B cell (primary cell): ENCODE measurements at regions not wholly inside any gene's neighbourhood (a gene's known extent, or its start where the extent isn't known, plus 50 kb on each side); places are given as distances from the start of the nearest gene placed in this dataset.

ENCODE experiments used
- ATAC-seq: fragments of 200-7000 bp; cut with Tn5 transposase; one replicate; pipeline ENCODE4 v1.10.0; 2021; ENCODE audit warnings: low read depth, mild to moderate bottlenecking, moderate number of reproducible peaks, moderate library complexity
- CTCF ChIA-PET: fragments of 350-600 bp; sonication (Branson Sonifier 250); formaldehyde crosslinking; loops from one replicate; lab custom pipeline; 2021; ENCODE audit warnings: antibody characterized with exemption, inconsistent platforms; lab: Charles Lee
- POLR2A ChIA-PET: fragments of 350-600 bp; sonication (Branson Sonifier 250); formaldehyde crosslinking; loops from one replicate; lab custom pipeline; 2021; ENCODE audit warnings: antibody characterized with exemption; lab: Charles Lee
- DNase-seq: peaks from one replicate; pipeline ENCODE4 v3.0.0; 2013
- H2AFZ ChIP-seq: 2 replicates; pipeline ENCODE4 v1.6.1; 2012; ENCODE audit warnings: mild to moderate bottlenecking, low read depth, low read length; ENCODE audit not compliant: insufficient read depth, poor library complexity, severe bottlenecking
- H3K27ac ChIP-seq, 2 donors: 1 replicate in 1 of 2; 2 replicates in 1 of 2; pipeline ENCODE4 v1.5.1; 2012 to 2013; ENCODE audit warnings: low read length in 2 of 2, mild to moderate bottlenecking in 2 of 2, moderate library complexity in 1 of 2
- H3K27me3 ChIP-seq, 4 experiments: fragments of 200-600 bp in 1 of 4; sonication (generic) in 1 of 4; replicated peaks in 1 of 4; 1 replicate in 2 of 4; 2 replicates in 2 of 4; pipeline versions ENCODE4 v1.6.1 to v1.7.0; 2013 to 2016; ENCODE audit warnings: low read length in 3 of 4, mild to moderate bottlenecking in 2 of 4, mixed read lengths in 1 of 4, moderate library complexity in 1 of 4; ENCODE audit not compliant: insufficient read depth in 4 of 4, control insufficient read depth in 3 of 4; ENCODE audit errors: control extremely low read depth in 1 of 4
- H3K36me3 ChIP-seq, 2 experiments: replicated peaks in 1 of 2; 1 replicate in 1 of 2; 2 replicates in 1 of 2; pipeline versions ENCODE4 v1.6.1 to v1.7.1; 2013; ENCODE audit warnings: low read length in 1 of 2; ENCODE audit not compliant: insufficient read depth in 2 of 2, control insufficient read depth in 1 of 2; ENCODE audit errors: control extremely low read depth in 1 of 2, extremely low read depth in 1 of 2
- H3K4me1 ChIP-seq, 2 donors: fragments of 200-600 bp in 1 of 2; sonication (generic) in 1 of 2; 1 replicate in 1 of 2; 2 replicates in 1 of 2; pipeline versions ENCODE4 v1.5.1 to v1.6.1; 2013 to 2017; ENCODE audit warnings: low read length in 2 of 2; ENCODE audit not compliant: control insufficient read depth in 2 of 2, insufficient read depth in 2 of 2
- H3K4me2 ChIP-seq: replicated peaks from 2 replicates; pipeline ENCODE3; 2012; ENCODE audit warnings: mild to moderate bottlenecking, low read depth, low read length; ENCODE audit not compliant: poor library complexity, severe bottlenecking
- H3K4me3 ChIP-seq, 5 experiments: fragments of 200-600 bp in 1 of 5; sonication (generic) in 1 of 5; 1 replicate in 3 of 5; 2 replicates in 2 of 5; pipeline versions ENCODE4 v1.5.1 to v1.7.0; 2011 to 2016; ENCODE audit warnings: low read length in 4 of 5, mild to moderate bottlenecking in 4 of 5, low read depth in 2 of 5, control low read depth in 1 of 5, moderate library complexity in 1 of 5; ENCODE audit not compliant: insufficient read depth in 1 of 5; ENCODE audit errors: control extremely low read depth in 1 of 5, extremely low read depth in 1 of 5
- H3K79me2 ChIP-seq: fragments of 200-600 bp; sonication (generic); one replicate; pipeline ENCODE4 v1.6.0; 2016; ENCODE audit warnings: low read length; ENCODE audit not compliant: control insufficient read depth, insufficient read depth
- H3K9ac ChIP-seq: fragments of 200-600 bp; sonication (generic); 2 replicates; pipeline ENCODE4 v1.6.1; 2017; ENCODE audit warnings: mild to moderate bottlenecking, low read length, moderate library complexity
- H3K9me3 ChIP-seq, 3 donors: one replicate each; pipeline versions ENCODE4 v1.6.1 to v1.7.1; 2013; ENCODE audit warnings: low read length in 2 of 3; ENCODE audit not compliant: control insufficient read depth in 2 of 3, insufficient read depth in 1 of 3; ENCODE audit errors: control extremely low read depth in 1 of 3
- H4K20me1 ChIP-seq: 2 replicates; pipeline ENCODE4 v1.6.0; 2012; ENCODE audit warnings: mild to moderate bottlenecking, low read length; ENCODE audit not compliant: insufficient read depth, control insufficient read depth, poor library complexity, severe bottlenecking
- H3K27ac Mint-ChIP-seq: one replicate; pipeline ENCODE4 v1.8.0; 2021; ENCODE audit warnings: mixed read lengths
- H3K27me3 Mint-ChIP-seq: one replicate; pipeline ENCODE4 v1.8.0; 2021; ENCODE audit warnings: mixed read lengths
- H3K4me1 Mint-ChIP-seq: one replicate; pipeline ENCODE4 v1.8.0; 2021; ENCODE audit warnings: mixed read lengths
- H3K4me3 Mint-ChIP-seq: one replicate; pipeline ENCODE4 v1.8.0; 2021; ENCODE audit warnings: mixed read lengths
- H3K9me3 Mint-ChIP-seq: one replicate; pipeline ENCODE4 v1.8.0; 2022; ENCODE audit warnings: mixed read lengths; ENCODE audit not compliant: insufficient read depth
- EZH2 ChIP-seq: IDR thresholded peaks from 2 replicates; pipeline ENCODE4 v1.6.1; 2012; ENCODE audit warnings: borderline replicate concordance, low read depth, mild to moderate bottlenecking, moderate library complexity, low read length; ENCODE audit not compliant: insufficient read depth, poor library complexity, severe bottlenecking
- WGBS: methylation state at CpG from one replicate; pipeline ENCODE4 v1.1.5; 2013; ENCODE audit warnings: missing lambda C conversion rate; ENCODE audit not compliant: insufficient coverage; 5-methylcytosine and 5-hydroxymethylcytosine counted together
- intact Hi-C: fragments of 100-400 bp; cut with micrococcal nuclease; formaldehyde crosslinking; loops from one replicate; pipeline ENCODE4 v1.10.0; 2022
- TF ChIP-seq, protein P1 (sequence below): fragments of 200-600 bp; IDR thresholded peaks from one replicate; pipeline ENCODE4 v1.8.0; 2022; ENCODE audit warnings: antibody characterized with exemption, mild to moderate bottlenecking

DNA sequence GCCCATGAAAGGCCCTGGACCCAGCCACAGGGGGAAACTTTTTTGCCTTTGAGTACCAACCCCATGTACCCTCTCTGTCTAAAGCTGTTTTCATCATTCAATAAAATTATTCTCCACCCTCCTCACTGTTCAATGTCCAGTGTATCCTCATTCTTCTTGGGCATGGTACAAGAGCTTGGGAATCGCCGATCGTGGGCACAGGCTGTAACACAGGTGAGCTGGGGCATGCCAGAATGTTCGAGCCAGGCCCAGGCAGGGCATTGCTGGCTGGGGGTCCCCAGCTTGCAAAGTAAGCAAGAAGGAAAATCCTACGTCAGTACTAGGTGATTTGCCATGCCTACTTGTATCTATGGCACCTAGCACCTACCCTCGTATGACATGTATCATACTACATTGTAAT, 162.1 kb upstream of the NOL4 start:
- H2AFZ ChIP-seq, result no peak overlapping the region
- intact Hi-C loops, result no loop called here
- DNase-seq, result no peak

DNA sequence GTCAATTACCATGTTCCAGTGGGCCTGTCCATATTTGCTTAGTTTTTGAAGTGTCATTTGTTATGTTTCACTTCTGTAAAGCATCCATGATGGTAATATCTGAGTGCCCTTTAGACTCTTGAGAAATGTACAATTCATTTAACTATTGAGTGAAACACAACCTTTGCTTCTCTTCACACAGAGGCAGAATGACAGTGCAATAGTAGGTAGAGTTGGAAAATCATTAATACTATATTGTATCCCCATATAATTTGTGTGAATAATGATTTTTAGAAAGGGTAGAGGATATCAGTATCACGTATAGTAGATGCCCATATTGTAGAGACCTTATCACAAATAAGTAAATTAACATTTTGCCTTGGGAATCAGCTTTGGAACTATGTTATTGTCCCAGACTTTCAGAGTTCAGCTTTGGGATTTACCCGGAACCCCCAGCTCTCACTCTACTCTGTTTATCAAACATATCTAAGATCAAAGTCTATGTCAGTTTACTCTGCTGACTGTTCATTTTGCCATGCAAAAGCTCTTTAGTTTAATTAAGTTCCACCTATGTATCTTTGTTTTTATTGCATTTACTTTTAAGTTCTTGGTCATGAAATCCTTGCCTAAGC, 172.7 kb upstream of the NOL4 start:
- Histone ChIP-seq H3K36me3 (no peaks in the 10 kb centered on the region), H4K20me1 (no peaks in the 10 kb centered on the region), H2AFZ (no peak overlapping the region), H3K9me3 (no peaks in the 10 kb centered on the region), H3K4me1 (no peaks in the 10 kb centered on the region), H3K9ac (no peak overlapping the region), H3K27me3 (no peaks in the 10 kb centered on the region), H3K4me2 (no peak overlapping the region), H3K27ac (no peak overlapping the region), H3K79me2 (no peaks in the 10 kb centered on the region), H3K4me3 (no peak overlapping the region)
- CTCF ChIA-PET, result no interaction called here
- Mint-ChIP-seq H3K4me3 (no peak overlapping the region), H3K4me1 (no peaks in the 10 kb centered on the region), H3K27me3 (no peaks in the 10 kb centered on the region), H3K27ac (no peak overlapping the region), H3K9me3 (peaks cover 3% of the 10 kb centered on the region)
- intact Hi-C loops, result no loop called here
- POLR2A ChIA-PET, result no interaction called here
- DNase-seq, result no peak
- no CpG with 5 or more reads among the region's 2 CpGs for WGBS
- ATAC-seq, result no peak
- TF ChIP-seq, protein P1, sequence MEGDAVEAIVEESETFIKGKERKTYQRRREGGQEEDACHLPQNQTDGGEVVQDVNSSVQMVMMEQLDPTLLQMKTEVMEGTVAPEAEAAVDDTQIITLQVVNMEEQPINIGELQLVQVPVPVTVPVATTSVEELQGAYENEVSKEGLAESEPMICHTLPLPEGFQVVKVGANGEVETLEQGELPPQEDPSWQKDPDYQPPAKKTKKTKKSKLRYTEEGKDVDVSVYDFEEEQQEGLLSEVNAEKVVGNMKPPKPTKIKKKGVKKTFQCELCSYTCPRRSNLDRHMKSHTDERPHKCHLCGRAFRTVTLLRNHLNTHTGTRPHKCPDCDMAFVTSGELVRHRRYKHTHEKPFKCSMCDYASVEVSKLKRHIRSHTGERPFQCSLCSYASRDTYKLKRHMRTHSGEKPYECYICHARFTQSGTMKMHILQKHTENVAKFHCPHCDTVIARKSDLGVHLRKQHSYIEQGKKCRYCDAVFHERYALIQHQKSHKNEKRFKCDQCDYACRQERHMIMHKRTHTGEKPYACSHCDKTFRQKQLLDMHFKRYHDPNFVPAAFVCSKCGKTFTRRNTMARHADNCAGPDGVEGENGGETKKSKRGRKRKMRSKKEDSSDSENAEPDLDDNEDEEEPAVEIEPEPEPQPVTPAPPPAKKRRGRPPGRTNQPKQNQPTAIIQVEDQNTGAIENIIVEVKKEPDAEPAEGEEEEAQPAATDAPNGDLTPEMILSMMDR, result no peak
- no peak for TF ChIP-seq EZH2

More for the DNA sequence above, 162.1 kb upstream of the NOL4 start:
- Histone ChIP-seq H3K4me1 (no peaks in the 10 kb centered on the region), H3K9ac (no peak overlapping the region), H3K4me2 (no peak overlapping the region), H3K27me3 (no peaks in the 10 kb centered on the region), H3K9me3 (peaks cover 0 to 1% (median 0%) of the 10 kb centered on the region in 3 donors), H4K20me1 (no peaks in the 10 kb centered on the region), H3K79me2 (no peaks in the 10 kb centered on the region), H3K4me3 (no peak overlapping the region), H3K36me3 (no peaks in the 10 kb centered on the region), H3K27ac (no peak overlapping the region)
- ATAC-seq, result no peak
- Mint-ChIP-seq H3K4me1 (no peaks in the 10 kb centered on the region), H3K9me3 (no peaks in the 10 kb centered on the region), H3K27ac (no peak overlapping the region), H3K27me3 (no peaks in the 10 kb centered on the region), H3K4me3 (no peak overlapping the region)
- WGBS, result 90% methylated on average over 4 of the region's 6 CpGs
- POLR2A ChIA-PET, result no interaction called here
- CTCF ChIA-PET, result no interaction called here
- TF ChIP-seq EZH2, result no peak
- TF ChIP-seq, protein P1, result no peak
